Activated CD8-positive, alpha-beta memory T cell treated with anti-CD3 and anti-CD28 coated beads, Interleukin-2, amount 10 ng/mL, durations not matched to agents 7 days and 5 days (primary cell): ENCODE measurements at regions not wholly inside any gene's neighbourhood (a gene's known extent, or its start where the extent isn't known, plus 50 kb on each side); places are given as distances from the start of the nearest gene placed in this dataset.
"Not testable (repeated sequence)": the region's sequence is repeated elsewhere in the genome, so short reads cannot be mapped to it uniquely, and the experiment has no call there.

Experiments
- ATAC-seq: fragments of 150-1000 bp; cut with Tn5 transposase; one replicate; pipeline ENCODE4 v1.10.0; 2021; ENCODE audit warnings: moderate library complexity
- CTCF ChIA-PET: fragments of 350-600 bp; sonication (Branson Sonifier 250); formaldehyde crosslinking; loops from one replicate; lab custom pipeline; 2021; ENCODE audit warnings: antibody characterized with exemption; lab: Charles Lee
- DNase-seq: peaks from one replicate; pipeline ENCODE4 v3.0.0-alpha.2; 2020
- H3K27ac Mint-ChIP-seq: one replicate; pipeline ENCODE4 v1.8.0; 2021; ENCODE audit warnings: mild to moderate bottlenecking, mixed read lengths
- H3K27me3 Mint-ChIP-seq: one replicate; pipeline ENCODE4 v1.8.0; 2021; ENCODE audit warnings: mixed read lengths
- H3K36me3 Mint-ChIP-seq: one replicate; pipeline ENCODE4 v1.8.0; 2021; ENCODE audit warnings: mild to moderate bottlenecking, mixed read lengths
- H3K4me1 Mint-ChIP-seq: one replicate; pipeline ENCODE4 v1.8.0; 2021; ENCODE audit warnings: mixed read lengths
- H3K4me3 Mint-ChIP-seq: one replicate; pipeline ENCODE4 v1.8.0; 2021; ENCODE audit warnings: mild to moderate bottlenecking, moderate library complexity, mixed read lengths
- H3K9me3 Mint-ChIP-seq: one replicate; pipeline ENCODE4 v1.8.0; 2022; ENCODE audit warnings: low read depth, mixed read lengths

DNA sequence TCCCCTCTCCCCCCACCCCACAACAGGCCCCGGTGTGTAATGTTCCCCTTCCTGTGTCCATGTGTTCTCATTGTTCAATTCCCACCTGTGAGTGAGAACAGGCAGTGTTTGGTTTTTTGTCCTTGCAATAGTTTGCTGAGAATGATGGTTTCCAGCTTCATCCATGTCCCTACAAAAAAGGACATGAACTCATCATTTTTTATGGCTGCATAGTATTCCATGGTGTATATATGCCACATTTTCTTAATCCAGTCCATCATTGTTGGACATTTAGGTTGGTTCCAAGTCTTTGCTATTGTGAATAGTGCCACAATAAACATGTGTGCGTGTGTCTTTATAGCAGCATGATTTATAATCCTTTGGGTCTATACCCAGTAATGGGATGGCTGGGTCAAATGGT is 176.4 kb upstream of the C1GALT1 start:
- ATAC-seq, CTCF ChIA-PET, H3K27ac Mint-ChIP-seq, H3K4me3 Mint-ChIP-seq, DNase-seq, H3K4me1 Mint-ChIP-seq, H3K36me3 Mint-ChIP-seq, H3K9me3 Mint-ChIP-seq: not testable (repeated sequence)
- H3K27me3 Mint-ChIP-seq, result peaks cover 20% of the 10 kb centered on the region

DNA sequence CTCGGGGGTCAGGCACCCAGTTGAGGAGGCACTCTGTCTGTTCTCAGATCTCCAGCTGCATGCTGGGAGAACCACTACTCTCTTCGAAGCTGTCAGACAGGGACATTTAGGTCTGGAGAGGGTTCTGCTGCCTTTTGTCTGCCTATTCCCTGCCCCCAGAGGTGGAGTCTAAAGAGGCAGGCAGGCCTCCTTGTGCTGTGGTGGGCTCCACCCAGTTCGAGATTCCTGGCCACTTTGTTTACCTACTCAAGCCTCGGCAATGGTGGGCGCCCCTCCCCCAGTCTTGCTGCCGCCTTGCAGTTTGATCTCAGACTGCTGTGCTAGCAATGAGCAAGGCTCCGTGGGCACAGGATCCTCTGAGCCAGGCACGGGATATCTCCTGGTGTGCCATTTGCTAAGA is 171.1 kb upstream of the C1GALT1 start:
- H3K9me3 Mint-ChIP-seq, H3K36me3 Mint-ChIP-seq, H3K4me1 Mint-ChIP-seq, H3K4me3 Mint-ChIP-seq, DNase-seq, H3K27ac Mint-ChIP-seq, ATAC-seq, CTCF ChIA-PET: not testable (repeated sequence)
- peaks cover 13% of the 10 kb centered on the region for H3K27me3 Mint-ChIP-seq

DNA sequence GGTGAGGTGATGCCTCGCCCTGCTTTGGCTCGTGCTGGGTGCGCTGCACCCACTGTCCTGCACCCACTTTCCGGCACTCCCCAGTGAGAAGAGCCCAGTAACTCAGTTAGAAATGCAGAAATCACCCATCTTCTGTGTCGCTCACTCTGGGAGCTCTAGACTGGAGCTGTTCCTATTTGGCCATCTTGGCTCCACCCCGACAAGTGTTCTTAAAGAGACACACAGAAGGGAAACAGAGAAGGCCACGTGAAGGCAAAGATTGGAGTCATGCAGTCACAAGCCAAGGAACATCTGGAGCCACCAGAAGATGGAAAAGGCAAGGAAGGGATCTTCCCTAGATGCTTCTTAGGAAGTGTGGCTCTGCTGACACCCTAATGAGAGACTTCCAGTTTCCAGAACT is 170.6 kb upstream of the C1GALT1 start:
- H3K4me3 Mint-ChIP-seq, DNase-seq, H3K9me3 Mint-ChIP-seq, H3K36me3 Mint-ChIP-seq, CTCF ChIA-PET, H3K27ac Mint-ChIP-seq, ATAC-seq, H3K4me1 Mint-ChIP-seq: not testable (repeated sequence)
- H3K27me3 Mint-ChIP-seq, result peaks cover 13% of the 10 kb centered on the region

DNA sequence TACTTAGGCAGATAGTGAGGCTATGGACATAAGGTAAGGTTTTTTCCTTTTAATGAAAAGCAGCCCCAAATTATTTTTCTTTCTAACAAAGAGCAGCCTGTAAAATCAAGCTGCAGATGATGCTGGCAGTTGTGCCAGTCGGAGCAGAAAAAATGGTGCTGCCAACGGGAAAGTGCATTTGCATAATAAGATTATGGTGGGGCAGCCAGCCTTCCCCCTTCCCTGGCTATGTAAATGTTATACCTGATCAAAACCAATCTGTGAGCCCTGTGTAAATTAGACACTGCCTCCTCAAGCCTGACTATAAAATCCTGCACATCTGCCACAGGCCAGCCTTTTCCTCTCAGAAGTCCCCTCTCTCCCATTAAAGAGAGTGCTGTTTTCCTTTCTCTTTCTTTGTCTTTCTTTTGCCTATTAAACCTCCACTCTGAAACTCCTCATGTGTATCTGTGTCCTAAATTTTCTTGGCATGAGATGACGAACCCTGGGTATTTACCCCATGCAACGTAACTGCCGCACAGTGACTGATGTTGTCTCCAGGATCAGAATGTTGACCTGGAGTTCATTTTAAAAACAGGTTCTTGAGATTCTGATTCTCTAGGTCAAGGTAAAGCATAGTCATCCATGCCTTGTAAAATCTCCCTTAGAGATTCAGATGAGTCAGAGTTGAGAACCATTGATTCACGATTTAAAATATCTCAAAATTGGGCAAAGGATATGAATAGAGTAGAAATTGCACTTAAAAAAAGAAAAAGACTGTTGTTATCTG is 167.3 kb upstream of the C1GALT1 start:
- Mint-ChIP-seq H3K4me1 (no peaks in the 10 kb centered on the region), H3K27me3 (peaks cover 9% of the 10 kb centered on the region), H3K4me3 (no peak overlapping the region), H3K9me3 (no peaks in the 10 kb centered on the region), H3K27ac (no peak overlapping the region), H3K36me3 (no peaks in the 10 kb centered on the region)
- CTCF ChIA-PET, result no interaction called here
- ATAC-seq, result no peak
- DNase-seq, result no peak

DNA sequence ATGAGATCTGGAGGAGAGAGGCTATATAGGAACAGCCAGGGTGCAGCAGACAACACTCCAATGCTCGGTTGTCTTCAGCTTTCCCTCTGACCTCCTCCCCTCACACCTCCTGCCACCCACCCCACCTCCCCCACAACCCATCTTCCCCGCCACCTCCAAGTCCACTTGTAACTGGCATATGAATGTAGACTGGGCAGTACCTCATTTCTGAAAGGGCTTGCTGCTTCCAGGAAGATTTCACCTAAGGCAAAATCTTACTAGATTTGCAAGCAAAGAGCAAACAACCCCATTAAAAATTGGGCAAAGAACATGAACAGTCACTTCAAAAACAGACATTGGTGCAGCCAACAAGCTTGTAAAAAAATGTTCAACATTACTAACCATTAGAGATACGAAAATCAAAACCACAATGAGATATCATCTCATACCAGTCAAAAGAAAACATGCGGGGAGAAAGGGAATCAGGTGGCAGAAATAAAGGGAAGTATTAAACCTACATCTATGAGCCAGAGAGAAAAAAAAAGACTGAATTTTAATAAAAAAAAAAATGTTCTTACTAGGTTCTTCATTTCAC is 164.6 kb upstream of the C1GALT1 start:
- no peaks in the 10 kb centered on the region for H3K4me1 Mint-ChIP-seq
- H3K27ac Mint-ChIP-seq, result no peak overlapping the region
- CTCF ChIA-PET, result no interaction called here

DNA sequence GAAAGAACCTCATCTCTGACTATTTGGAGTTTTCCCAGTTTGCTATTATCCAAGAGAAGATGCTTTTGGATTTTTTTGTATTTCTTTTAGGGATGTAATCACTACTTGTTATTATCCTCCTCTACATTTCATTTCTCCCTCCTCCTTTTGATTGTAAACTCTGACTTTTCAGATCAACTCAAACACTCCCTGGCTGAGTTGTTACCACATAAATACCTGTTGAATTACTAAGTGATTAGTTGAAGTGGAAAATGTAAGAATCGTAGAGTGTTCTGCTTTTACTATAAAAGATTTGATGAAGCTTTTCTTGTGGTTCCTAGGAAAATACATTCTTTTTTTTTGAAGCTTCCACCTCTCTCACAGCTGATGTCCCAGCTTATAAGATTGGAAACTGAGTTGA is 164.1 kb upstream of the C1GALT1 start:
- Mint-ChIP-seq H3K27ac (no peak overlapping the region), H3K4me3 (no peak overlapping the region), H3K36me3 (no peaks in the 10 kb centered on the region), H3K9me3 (no peaks in the 10 kb centered on the region), H3K27me3 (peaks cover 9% of the 10 kb centered on the region), H3K4me1 (no peaks in the 10 kb centered on the region)
- CTCF ChIA-PET, result no interaction called here
- ATAC-seq (no peak), DNase-seq (no peak)

More for the DNA sequence above, 164.6 kb upstream of the C1GALT1 start:
- Mint-ChIP-seq H3K27me3 (peaks cover 9% of the 10 kb centered on the region), H3K36me3 (no peaks in the 10 kb centered on the region), H3K9me3 (no peaks in the 10 kb centered on the region), H3K4me3 (no peak overlapping the region)
- DNase-seq (no peak), ATAC-seq (no peak)

DNA sequence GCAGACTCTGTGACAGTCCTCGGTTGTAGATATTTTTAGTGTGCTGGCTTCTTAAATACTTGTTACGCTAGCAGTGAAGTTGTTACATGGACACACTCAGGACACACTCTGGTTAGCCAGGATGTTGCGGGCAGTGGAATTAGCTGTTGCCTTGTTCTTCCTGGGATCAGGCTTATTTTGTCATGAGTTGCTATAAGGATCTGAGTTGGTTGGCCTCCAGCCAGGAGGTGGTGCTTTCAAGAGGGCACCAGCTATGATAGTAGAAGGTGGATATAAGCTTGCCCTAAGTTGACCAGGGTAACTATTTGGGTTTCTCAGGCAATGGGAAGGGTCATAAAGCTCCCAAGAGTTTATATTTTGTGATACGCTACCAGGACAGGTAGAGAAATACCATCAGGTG is 150.1 kb upstream of the C1GALT1 start:
- Mint-ChIP-seq H3K36me3 (no peaks in the 10 kb centered on the region), H3K27me3 (peaks cover 24% of the 10 kb centered on the region), H3K27ac (no peak overlapping the region), H3K9me3 (no peaks in the 10 kb centered on the region), H3K4me3 (no peak overlapping the region), H3K4me1 (no peaks in the 10 kb centered on the region)
- CTCF ChIA-PET, result no interaction called here
- DNase-seq (no peak), ATAC-seq (no peak)

DNA sequence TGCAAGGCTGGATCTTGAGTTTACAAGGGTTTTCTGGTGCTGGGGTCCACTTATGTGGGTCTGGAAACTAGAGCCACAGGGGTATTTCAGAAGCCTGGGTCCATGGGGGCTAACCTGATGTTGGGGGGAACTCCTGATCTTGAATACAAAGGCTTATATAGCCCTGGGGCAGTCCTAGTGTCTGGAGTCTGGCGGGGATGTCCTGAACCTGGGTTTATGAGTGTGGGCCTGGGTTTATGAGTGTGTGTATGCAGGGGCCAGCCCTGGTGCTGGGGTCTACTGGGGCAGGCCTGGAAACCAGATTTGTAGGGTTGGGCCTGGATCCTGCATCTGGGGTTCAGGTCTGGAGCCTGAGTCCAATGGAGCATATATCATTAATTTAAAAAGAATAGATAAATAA is 146.5 kb upstream of the C1GALT1 start:
- Mint-ChIP-seq H3K4me3 (no peak overlapping the region), H3K9me3 (no peaks in the 10 kb centered on the region), H3K27ac (no peak overlapping the region), H3K36me3 (no peaks in the 10 kb centered on the region), H3K27me3 (peaks cover 18% of the 10 kb centered on the region), H3K4me1 (no peaks in the 10 kb centered on the region)
- ATAC-seq (no peak), DNase-seq (no peak)
- CTCF ChIA-PET, result no interaction called here

DNA sequence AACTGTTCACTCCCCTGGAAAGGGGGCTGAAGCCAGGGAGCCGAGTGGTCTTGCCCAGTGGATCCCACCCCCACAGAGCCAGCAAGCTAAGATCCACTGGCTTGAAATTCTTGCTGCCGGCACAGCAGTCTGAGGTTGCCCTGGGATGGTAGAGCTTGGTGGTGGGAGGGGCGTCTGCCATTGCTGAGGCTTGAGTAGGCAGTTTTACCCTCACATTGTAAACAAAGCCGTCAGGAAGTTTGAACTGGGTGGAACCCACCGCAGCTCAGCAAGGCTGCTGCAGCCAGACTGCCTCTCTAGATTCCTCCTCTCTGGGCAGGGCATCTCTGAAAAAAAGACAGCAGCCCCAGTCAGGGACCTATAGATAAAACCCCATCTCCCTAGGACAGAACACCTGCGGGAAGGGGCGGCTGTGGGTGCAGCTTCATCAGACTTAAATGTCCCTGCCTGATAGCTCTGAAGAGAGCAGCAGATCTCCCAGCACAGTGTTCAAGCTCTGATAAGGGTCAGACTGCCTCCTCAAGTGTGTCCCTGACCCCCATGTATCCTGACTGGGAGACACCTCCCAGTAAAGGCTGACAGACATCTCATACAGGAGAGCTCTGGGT is 140.0 kb upstream of the C1GALT1 start:
- CTCF ChIA-PET, result not testable (repeated sequence)

DNA sequence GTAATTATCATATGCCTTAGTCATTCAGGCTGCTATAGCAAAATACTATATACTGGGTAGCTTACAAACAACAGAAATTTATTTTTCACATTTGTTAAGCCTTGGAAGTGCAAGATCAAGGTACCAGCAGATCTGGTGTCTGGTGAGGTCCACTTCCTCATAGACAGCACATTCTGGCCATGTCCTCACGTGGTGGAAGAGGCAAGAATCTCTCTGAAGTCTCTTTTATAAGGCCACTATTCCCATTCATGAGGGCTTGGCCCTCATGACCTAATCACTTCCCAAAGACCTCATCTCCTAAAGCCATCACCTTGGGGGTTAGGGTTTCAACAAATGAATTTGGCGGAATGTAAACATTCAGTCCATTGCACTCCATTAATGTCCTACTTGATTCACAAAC is 137.5 kb upstream of the C1GALT1 start:
- no peak overlapping the region for H3K4me3 Mint-ChIP-seq
- no peaks in the 10 kb centered on the region for H3K9me3 Mint-ChIP-seq
- H3K27me3 Mint-ChIP-seq, result peaks cover 3% of the 10 kb centered on the region
- no peak overlapping the region for H3K27ac Mint-ChIP-seq
- DNase-seq, result no peak
- CTCF ChIA-PET, result no interaction called here
- ATAC-seq, result no peak
- H3K4me1 Mint-ChIP-seq, result no peaks in the 10 kb centered on the region
- H3K36me3 Mint-ChIP-seq, result no peaks in the 10 kb centered on the region

More for the DNA sequence above, 140.0 kb upstream of the C1GALT1 start:
- not testable (repeated sequence) for H3K4me1 Mint-ChIP-seq, DNase-seq, ATAC-seq, H3K4me3 Mint-ChIP-seq, H3K27me3 Mint-ChIP-seq, H3K9me3 Mint-ChIP-seq, H3K27ac Mint-ChIP-seq, H3K36me3 Mint-ChIP-seq

DNA sequence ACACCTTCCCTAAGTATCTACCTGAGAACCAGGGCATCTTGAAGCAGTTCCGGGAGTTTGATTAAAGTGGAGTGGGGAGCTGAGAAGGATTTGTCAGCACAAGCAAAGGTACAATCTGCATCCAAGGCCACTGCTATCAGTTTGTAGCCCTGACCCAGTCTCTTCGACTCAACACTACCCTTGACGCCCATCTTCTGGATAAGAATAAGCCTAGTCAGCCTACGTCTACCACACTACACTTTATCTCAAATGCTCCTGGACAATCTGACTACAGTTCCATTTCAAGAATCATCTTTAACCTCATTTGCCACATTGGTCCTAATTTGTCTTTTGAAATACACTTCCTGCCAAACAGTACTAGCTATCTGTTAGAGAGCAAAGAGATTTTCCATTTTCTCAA is 134.1 kb upstream of the C1GALT1 start:
- H3K9me3 Mint-ChIP-seq, result no peaks in the 10 kb centered on the region
- H3K4me1 Mint-ChIP-seq, result no peaks in the 10 kb centered on the region
- CTCF ChIA-PET, result no interaction called here
- H3K4me3 Mint-ChIP-seq, result no peak overlapping the region
- DNase-seq, result no peak
- H3K36me3 Mint-ChIP-seq, result no peaks in the 10 kb centered on the region
- H3K27ac Mint-ChIP-seq, result no peak overlapping the region
- H3K27me3 Mint-ChIP-seq, result peaks cover 3% of the 10 kb centered on the region
- no peak for ATAC-seq

DNA sequence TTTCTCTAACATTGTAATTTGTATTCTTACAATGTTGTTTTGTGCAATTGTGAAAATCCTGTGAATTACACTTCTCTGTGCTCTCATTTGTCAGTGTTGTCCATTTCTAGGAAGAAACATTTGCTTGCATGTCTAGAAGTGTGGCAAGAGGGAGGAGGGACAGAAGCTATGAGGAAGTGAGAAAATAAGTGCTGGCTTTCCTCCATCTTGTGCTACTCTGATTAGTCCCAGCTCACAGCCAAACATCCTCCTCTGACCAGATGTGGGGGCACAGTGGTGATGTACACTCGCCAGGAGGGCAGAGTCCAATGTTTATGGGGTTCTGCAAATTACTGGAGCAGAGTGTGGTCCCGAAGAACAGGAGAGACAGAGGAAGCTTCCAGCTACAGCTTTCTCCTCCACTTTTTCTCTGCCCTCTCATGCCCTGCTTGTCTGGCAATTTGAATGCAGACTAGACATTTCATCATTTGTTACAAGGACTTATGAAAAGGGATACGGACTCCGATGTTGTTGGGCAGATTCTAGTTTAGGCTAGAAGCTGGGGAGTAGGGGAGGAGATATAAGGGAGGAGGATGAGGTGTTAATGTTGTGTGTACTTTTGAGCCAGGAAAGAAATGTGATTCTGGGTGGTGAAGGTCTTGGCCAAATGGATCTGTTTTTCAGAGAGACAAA is 131.0 kb upstream of the C1GALT1 start:
- CTCF ChIA-PET, result no interaction called here

DNA sequence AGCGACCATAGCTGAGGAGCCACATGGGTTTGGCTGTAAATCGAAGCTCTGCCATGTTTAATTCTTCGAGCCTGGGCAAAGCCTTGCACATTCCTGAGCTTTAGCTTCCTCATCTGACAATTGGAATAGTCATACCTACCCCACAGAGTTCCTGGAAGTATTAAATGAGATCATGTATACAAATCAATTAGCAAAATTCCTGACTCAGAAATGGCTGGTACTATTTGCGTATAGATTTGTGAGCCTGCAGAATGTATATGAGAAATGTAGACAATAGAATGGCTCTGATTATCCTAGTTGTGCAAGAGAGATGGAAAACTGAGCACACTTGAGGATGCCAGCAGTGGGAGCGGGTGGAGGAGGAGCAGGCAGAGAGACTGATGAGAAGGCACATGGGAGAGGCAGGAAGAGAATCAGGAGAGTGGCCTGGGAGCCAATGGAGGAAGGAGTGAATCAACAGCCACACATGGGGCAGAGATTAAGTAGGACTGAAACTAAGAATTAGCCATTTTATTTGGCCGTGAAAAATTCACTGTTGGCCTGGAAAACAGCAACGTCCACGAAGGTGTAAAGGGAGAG is 128.0 kb upstream of the C1GALT1 start:
- no peak overlapping the region for H3K27ac Mint-ChIP-seq
- H3K9me3 Mint-ChIP-seq, result no peaks in the 10 kb centered on the region
- CTCF ChIA-PET, result no interaction called here
- H3K36me3 Mint-ChIP-seq, result no peaks in the 10 kb centered on the region
- H3K4me3 Mint-ChIP-seq, result no peak overlapping the region
- H3K4me1 Mint-ChIP-seq, result no peaks in the 10 kb centered on the region
- ATAC-seq (no peak), DNase-seq (no peak)
- no peaks in the 10 kb centered on the region for H3K27me3 Mint-ChIP-seq

More for the DNA sequence above, 131.0 kb upstream of the C1GALT1 start:
- H3K36me3 Mint-ChIP-seq, result no peaks in the 10 kb centered on the region
- H3K9me3 Mint-ChIP-seq, result no peaks in the 10 kb centered on the region
- no peak for DNase-seq
- no peaks in the 10 kb centered on the region for H3K27me3 Mint-ChIP-seq
- no peak overlapping the region for H3K4me3 Mint-ChIP-seq
- H3K27ac Mint-ChIP-seq, result no peak overlapping the region
- no peak for ATAC-seq
- no peaks in the 10 kb centered on the region for H3K4me1 Mint-ChIP-seq
